ENCODE measurements at regions not wholly inside any gene's neighbourhood (a gene's known extent, or its start where the extent isn't known, plus 50 kb on each side); places are given as distances from the start of the nearest gene placed in this dataset.

- no peak for TF ChIP-seq CTCF (IDR thresholded peaks at IDR 0.05; ENCODE audit: insufficient read depth, low read length)
- peak; percentile 65; the same call in 1 of the 2 replicates for TF ChIP-seq POLR2AphosphoS5 (IDR thresholded peaks at IDR 0.05; ENCODE audit: low read depth)
These were observed 53.8 kb upstream of the HGFAC start for GRCh38 chr4:3387943-3388361.

Data from HL-60 (cell line).